Heart left ventricle (tissue), 16 donors: ENCODE measurements at regions not wholly inside any gene's neighbourhood (a gene's known extent, or its start where the extent isn't known, plus 50 kb on each side); places are given as distances from the start of the nearest gene placed in this dataset.

ENCODE experiments used
- ATAC-seq, 4 donors: fragments of 200-7000 bp; cut with Tn5 transposase; one replicate each; pipeline ENCODE4 v1.9.1; 2020 to 2022; ENCODE audit warnings: moderate library complexity in 4 of 4, mild to moderate bottlenecking in 3 of 4, moderate number of reproducible peaks in 1 of 4
- DNase-seq, 5 donors: peaks; one replicate each; pipeline ENCODE4 v3.0.0-alpha.2; 2020
- H3K27ac ChIP-seq, 12 donors: fragments of 200-600 bp; sonication (generic) in 4 of 12; one replicate each; pipeline versions ENCODE4 v1.5.0 to v1.8.0; 2016 to 2022; ENCODE audit warnings: mild to moderate bottlenecking in 2 of 12
- H3K27me3 ChIP-seq, 9 donors: fragments of 200-600 bp; sonication (generic) in 2 of 9; one replicate each; pipeline versions ENCODE4 v1.5.1 to v1.8.0; 2016 to 2022; ENCODE audit warnings: mild to moderate bottlenecking in 3 of 9
- H3K36me3 ChIP-seq, 9 donors: fragments of 200-600 bp; sonication (generic) in 2 of 9; one replicate each; pipeline versions ENCODE4 v1.5.0 to v1.8.0; 2018 to 2022; ENCODE audit warnings: mild to moderate bottlenecking in 2 of 9
- H3K4me1 ChIP-seq, 12 donors: fragments of 200-600 bp; sonication (generic) in 4 of 12; one replicate each; pipeline versions ENCODE4 v1.5.0 to v1.8.0; 2016 to 2022; ENCODE audit warnings: mild to moderate bottlenecking in 3 of 12
- H3K4me3 ChIP-seq, 12 donors: fragments of 200-600 bp; sonication (generic) in 4 of 12; one replicate each; pipeline versions ENCODE4 v1.5.0 to v1.8.0; 2017 to 2022; ENCODE audit warnings: mild to moderate bottlenecking in 9 of 12, moderate library complexity in 4 of 12
- H3K9me3 ChIP-seq, 12 donors: fragments of 200-600 bp; sonication (generic) in 4 of 12; one replicate each; pipeline versions ENCODE4 v1.5.0 to v1.8.0; 2016 to 2022; ENCODE audit warnings: mild to moderate bottlenecking in 1 of 12
- CTCF ChIP-seq, 12 donors: fragments of 200-600 bp; sonication (generic) in 4 of 12; IDR thresholded peaks; one replicate each; pipeline versions ENCODE4 v1.5.0 to v1.8.0; 2018 to 2022; ENCODE audit warnings: antibody characterized with exemption in 12 of 12, mild to moderate bottlenecking in 5 of 12
- POLR2A ChIP-seq, 2 donors: fragments of 450-650 bp; IDR thresholded peaks; one replicate each; pipeline ENCODE4 v1.6.1; 2017; ENCODE audit warnings: antibody characterized with exemption in 2 of 2, mild to moderate bottlenecking in 2 of 2, moderate library complexity in 2 of 2
- WGBS, 4 donors: extraction: QIAGEN DNeasy Blood & Tissue Kit in 2 of 4; methylation state at CpG; one replicate each; pipeline versions ENCODE4 v1.1.5 to v1.1.7; 2013 to 2018; 5-methylcytosine and 5-hydroxymethylcytosine counted together
- intact Hi-C, 10 donors: fragments of 100-400 bp; cut with DNase I; formaldehyde crosslinking; loops; one replicate each; pipeline versions ENCODE4 v1.11.1 to v1.14.2; 2022
- donor health status: ischemic (EF 13 %, LVEDD 7.1; RV severe dilation, severe dysfunction).
- donor health status: healthy with polysubstance abuse.
- donor health status: DM: no; HTN: yes; CAD: no.
- donor health status: DM: no; HTN: no; CAD: no.
- donor health status: ischemic (EF 25% LVEDD 6.9; RV normal size, moderate dysfunction).
- donor health status: ischemic (EF 25% LVEDD 5.7; RV mildly dilated, moderate dysfunction).
- donor health status: healthy.
- donor health status: DM: yes; HTN: yes; CAD: no.
- donor health status: ischemic (EF 35%, LVEDD 5.7; RV mildly dilated, moderate dysfunction).
- donor health status: nonischemic (EF 11% LVEDD 7.7; RV severe dilation, severe dysfunction).
- donor health status: DM: yes; HTN: yes; CAD: no.
- donor health status: PGD.
- donor health status: ischemic (EF 29% LVEDD 5.4; RV normal size, mild dysfunction).
- donor health status: nonischemic (EF 23%, LVEDD 6.1; RV moderate dilation, normal function).

- H3K27ac ChIP-seq: no peak overlapping the region
- no peak overlapping the region for H3K4me3 ChIP-seq
- no peaks in the 10 kb centered on the region for H3K27me3 ChIP-seq
- ATAC-seq (no peak), DNase-seq (no peak)
- no peaks in the 10 kb centered on the region for H3K36me3 ChIP-seq
- TF ChIP-seq POLR2A (IDR thresholded peaks at IDR 0.05): no peak
- TF ChIP-seq CTCF (IDR thresholded peaks at IDR 0.05): no peak
- WGBS, 4 donors: 46 to 54% (median 49%) methylated on average over 6 of the region's 6 CpGs
- intact Hi-C loops: no loop called here
- H3K4me1 ChIP-seq: peaks cover 0 to 11% (median 0%) of the 10 kb centered on the region in 12 donors
- no peaks in the 10 kb centered on the region for H3K9me3 ChIP-seq
Observed at GRCh38 chr16:66212428-66212827, 154.1 kb upstream of the CDH5 start.

- ATAC-seq: no peak
- intact Hi-C loops: no loop called here
- H3K36me3 ChIP-seq: no peaks in the 10 kb centered on the region
- no peak for DNase-seq
- H3K4me3 ChIP-seq: no peak overlapping the region
- H3K27me3 ChIP-seq: no peaks in the 10 kb centered on the region
- TF ChIP-seq CTCF (IDR thresholded peaks at IDR 0.05): no peak
- no peak for TF ChIP-seq POLR2A (IDR thresholded peaks at IDR 0.05)
- H3K27ac ChIP-seq: no peak overlapping the region
- H3K9me3 ChIP-seq: no peaks in the 10 kb centered on the region
- 88 to 93% (median 91%) methylated on average over 10 of the region's 10 CpGs for WGBS, 4 donors
- peaks cover 0 to 18% (median 0%) of the 10 kb centered on the region in 12 donors for H3K4me1 ChIP-seq
Observed at GRCh38 chr16:66211651-66212050, 154.8 kb upstream of the CDH5 start.

GRCh38 chr16:66207883-66208265 is 158.6 kb upstream of the CDH5 start:
- H3K4me1 ChIP-seq: peaks cover 0 to 35% (median 0%) of the 10 kb centered on the region in 12 donors
- intact Hi-C loops: no loop called here
- WGBS, 4 donors: 90 to 93% (median 91%) methylated on average over 5 of the region's 5 CpGs
- H3K27ac ChIP-seq: peak overlapping the region in 1 of 12 donors; percentile 76
- H3K36me3 ChIP-seq: no peaks in the 10 kb centered on the region
- H3K9me3 ChIP-seq: no peaks in the 10 kb centered on the region
- H3K4me3 ChIP-seq: no peak overlapping the region
- DNase-seq (no peak), ATAC-seq (no peak)
- no peaks in the 10 kb centered on the region for H3K27me3 ChIP-seq
- TF ChIP-seq CTCF (IDR thresholded peaks at IDR 0.05) (no peak), POLR2A (IDR thresholded peaks at IDR 0.05) (no peak)

GRCh38 chr16:66207139-66207882 is 159.2 kb upstream of the CDH5 start:
- intact Hi-C loops: no loop called here

More at GRCh38 chr16:66207139-66207882, 159.2 kb upstream of the CDH5 start:
- no peak for TF ChIP-seq POLR2A (IDR thresholded peaks at IDR 0.05)
- no peak for TF ChIP-seq CTCF (IDR thresholded peaks at IDR 0.05)
- H3K4me1 ChIP-seq: peaks cover 0 to 35% (median 0%) of the 10 kb centered on the region in 12 donors
- no peaks in the 10 kb centered on the region for H3K27me3 ChIP-seq
- no peaks in the 10 kb centered on the region for H3K9me3 ChIP-seq
- no peaks in the 10 kb centered on the region for H3K36me3 ChIP-seq
- WGBS, 4 donors: 82 to 90% (median 84%) methylated on average over 11 of the region's 11 CpGs
- peak overlapping the region in 1 of 12 donors; percentile 76 for H3K27ac ChIP-seq
- no peak overlapping the region for H3K4me3 ChIP-seq
- peak in 1 of 5 donors; percentile 51 for DNase-seq
- ATAC-seq: peak in 3 of 4 donors; percentile 54 to 69 (median 68)
